ENCODE measurements at regions not wholly inside any gene's neighbourhood (a gene's known extent, or its start where the extent isn't known, plus 50 kb on each side); places are given as distances from the start of the nearest gene placed in this dataset.

GRCh38 chr13:44031555-44031954, 151.9 kb downstream of the LACC1 start:
- TF ChIP-seq CTCF (IDR thresholded peaks at IDR 0.05) (no peak), ZFX (IDR thresholded peaks at IDR 0.05; ENCODE audit: borderline replicate concordance) (no peak)

Measured in 22Rv1 (cell line).